Mucosa of descending colon (tissue), 3 donors: ENCODE measurements at regions not wholly inside any gene's neighbourhood (a gene's known extent, or its start where the extent isn't known, plus 50 kb on each side); places are given as distances from the start of the nearest gene placed in this dataset.
A peak's percentile ranks its signal among the peaks of the same experiment; 100 is the strongest.

ENCODE experiments used
- ATAC-seq: fragments of 200-7000 bp; cut with Tn5 transposase; one replicate; pipeline ENCODE4 v1.9.1; 2020; ENCODE audit warnings: mild to moderate bottlenecking, moderate library complexity
- DNase-seq, 3 donors: peaks; one replicate each; pipeline ENCODE4 v3.0.0-alpha.2; 2020
- H3K36me3 ChIP-seq: fragments of 200-600 bp; one replicate; pipeline ENCODE4 v1.8.0; 2021; ENCODE audit warnings: low read depth, mild to moderate bottlenecking
- H3K4me1 ChIP-seq: fragments of 200-600 bp; one replicate; pipeline ENCODE4 v1.8.0; 2021; ENCODE audit warnings: low read depth, mild to moderate bottlenecking
- H3K4me3 ChIP-seq: fragments of 200-600 bp; one replicate; pipeline ENCODE4 v1.8.0; 2021; ENCODE audit warnings: mild to moderate bottlenecking
- H3K9me3 ChIP-seq: fragments of 200-600 bp; one replicate; pipeline ENCODE4 v1.8.0; 2021; ENCODE audit warnings: mild to moderate bottlenecking
- CTCF ChIP-seq: fragments of 200-600 bp; IDR thresholded peaks from one replicate; pipeline ENCODE4 v1.8.0; 2022; ENCODE audit warnings: antibody characterized with exemption, mild to moderate bottlenecking
- intact Hi-C, 2 donors: fragments of 100-400 bp; cut with DNase I in 1 of 2; cut with micrococcal nuclease in 1 of 2; formaldehyde crosslinking; loops; one replicate each; pipeline versions ENCODE4 v1.11.0 to v1.11.1; 2022; cut with DNase I, micrococcal nuclease
- donor health status: DM: no; HTN: no; CAD: no; lungs with moderate emphysema.
- donor health status: DM: no; HTN: no; CAD: no.
- donor health status: DM: no; HTN: yes; CAD: no.

GRCh38 chr3:154783521-154783931 lies 296.6 kb upstream of the MME start:
- Histone ChIP-seq H3K4me3 (no peak overlapping the region), H3K36me3 (no peaks in the 10 kb centered on the region), H3K9me3 (no peaks in the 10 kb centered on the region), H3K4me1 (no peaks in the 10 kb centered on the region)
- DNase-seq (no peak), ATAC-seq (peak; percentile 12)
- TF ChIP-seq CTCF = no peak
- intact Hi-C loops = no loop called here

- intact Hi-C loops = no loop called here
- H3K9me3 ChIP-seq = no peaks in the 10 kb centered on the region
- DNase-seq (no peak), ATAC-seq (no peak)
- TF ChIP-seq CTCF = no peak
- H3K4me1 ChIP-seq = no peaks in the 10 kb centered on the region
- no peaks in the 10 kb centered on the region for H3K36me3 ChIP-seq
- no peak overlapping the region for H3K4me3 ChIP-seq
Observed at GRCh38 chr3:154783061-154783460, 297.1 kb upstream of the MME start.

- no peak for TF ChIP-seq CTCF
- no peak for ATAC-seq
- no peak for DNase-seq
- intact Hi-C loops = no loop called here
- no peaks in the 10 kb centered on the region for H3K9me3 ChIP-seq
- no peak overlapping the region for H3K4me3 ChIP-seq
- H3K36me3 ChIP-seq = no peaks in the 10 kb centered on the region
- H3K4me1 ChIP-seq = no peaks in the 10 kb centered on the region
Observed at GRCh38 chr3:154782151-154782550, 298.0 kb upstream of the MME start.

- intact Hi-C loops = no loop called here
- H3K4me3 ChIP-seq = no peak overlapping the region
- no peak for TF ChIP-seq CTCF
- H3K36me3 ChIP-seq = no peaks in the 10 kb centered on the region
- H3K4me1 ChIP-seq = no peaks in the 10 kb centered on the region
- ATAC-seq = no peak
- no peaks in the 10 kb centered on the region for H3K9me3 ChIP-seq
- DNase-seq = no peak
Observed at GRCh38 chr3:154781595-154781994, 298.5 kb upstream of the MME start.

GRCh38 chr3:154780263-154780662 lies 299.9 kb upstream of the MME start:
- ATAC-seq = no peak

More at GRCh38 chr3:154780263-154780662, 299.9 kb upstream of the MME start:
- H3K9me3 ChIP-seq = no peaks in the 10 kb centered on the region
- no peak for TF ChIP-seq CTCF
- intact Hi-C loops = no loop called here
- H3K4me1 ChIP-seq = no peaks in the 10 kb centered on the region
- DNase-seq = no peak
- H3K4me3 ChIP-seq = no peak overlapping the region
- no peaks in the 10 kb centered on the region for H3K36me3 ChIP-seq
